ENCODE measurements at regions not wholly inside any gene's neighbourhood (a gene's known extent, or its start where the extent isn't known, plus 50 kb on each side); places are given as distances from the start of the nearest gene placed in this dataset.
A peak's percentile ranks its signal among the peaks of the same experiment; 100 is the strongest.
"Not testable (repeated sequence)": the region's sequence is repeated elsewhere in the genome, so short reads cannot be mapped to it uniquely, and the experiment has no call there.

- no peak for DNase-seq (ENCODE audit: low read depth)
These were observed 122.8 kb downstream of the ARL4C start for GRCh38 chr2:234374150-234374508.

GRCh38 chr2:234373481-234374149 is 123.3 kb downstream of the ARL4C start:
- DNase-seq (ENCODE audit: low read depth): no peak

GRCh38 chr2:234373060-234373459 is 123.8 kb downstream of the ARL4C start:
- DNase-seq (ENCODE audit: low read depth): no peak

- DNase-seq (ENCODE audit: low read depth): no peak
These were observed 124.4 kb downstream of the ARL4C start for GRCh38 chr2:234372506-234372905.

GRCh38 chr2:234368861-234369261 is 128.0 kb downstream of the ARL4C start:
- DNase-seq (ENCODE audit: low read depth): peak; percentile 26

GRCh38 chr2:234366891-234367290 is 130.0 kb downstream of the ARL4C start:
- DNase-seq (ENCODE audit: low read depth): no peak

GRCh38 chr2:234364661-234365060 is 132.2 kb downstream of the ARL4C start:
- no peak for DNase-seq (ENCODE audit: low read depth)

GRCh38 chr2:234363647-234364294 is 133.1 kb downstream of the ARL4C start:
- DNase-seq (ENCODE audit: low read depth): no peak

- DNase-seq (ENCODE audit: low read depth): no peak
These were observed 133.8 kb downstream of the ARL4C start for GRCh38 chr2:234363011-234363487.

GRCh38 chr2:234360313-234360975 is 136.4 kb downstream of the ARL4C start:
- DNase-seq (ENCODE audit: low read depth): not testable (repeated sequence)

- no peak for DNase-seq (ENCODE audit: low read depth)
These were observed 139.2 kb downstream of the ARL4C start for GRCh38 chr2:234357666-234358065.

- no peak for DNase-seq (ENCODE audit: low read depth)
These were observed 141.0 kb downstream of the ARL4C start for GRCh38 chr2:234355808-234356365.

- DNase-seq (ENCODE audit: low read depth): no peak
These were observed 141.7 kb downstream of the ARL4C start for GRCh38 chr2:234355021-234355720.

- no peak for DNase-seq (ENCODE audit: low read depth)
These were observed 144.6 kb downstream of the ARL4C start for GRCh38 chr2:234352270-234352669.

GRCh38 chr2:234351866-234352265 is 145.0 kb downstream of the ARL4C start:
- not testable (repeated sequence) for DNase-seq (ENCODE audit: low read depth)

GRCh38 chr2:234348081-234348480 is 148.8 kb downstream of the ARL4C start:
- DNase-seq (ENCODE audit: low read depth): no peak

- no peak for DNase-seq (ENCODE audit: low read depth)
These were observed 151.0 kb downstream of the ARL4C start for GRCh38 chr2:234345921-234346320.

GRCh38 chr2:234344012-234344411 is 152.9 kb downstream of the ARL4C start:
- DNase-seq (ENCODE audit: low read depth): no peak

GRCh38 chr2:234343372-234343771 is 153.5 kb downstream of the ARL4C start:
- DNase-seq (ENCODE audit: low read depth): no peak

GRCh38 chr2:234341306-234341985 is 155.4 kb downstream of the ARL4C start:
- no peak for DNase-seq (ENCODE audit: low read depth)

- no peak for DNase-seq (ENCODE audit: low read depth)
These were observed 157.4 kb downstream of the ARL4C start for GRCh38 chr2:234339501-234339900.

GRCh38 chr2:234339011-234339410 is 157.9 kb downstream of the ARL4C start:
- no peak for DNase-seq (ENCODE audit: low read depth)

All from stimulated activated CD8-positive, alpha-beta memory T cell treated with anti-CD3 and anti-CD28 coated beads, Interleukin-4, amount 100 ng/mL, for 24 hours (primary cell).